ENCODE measurements at regions not wholly inside any gene's neighbourhood (a gene's known extent, or its start where the extent isn't known, plus 50 kb on each side); places are given as distances from the start of the nearest gene placed in this dataset.

DNA sequence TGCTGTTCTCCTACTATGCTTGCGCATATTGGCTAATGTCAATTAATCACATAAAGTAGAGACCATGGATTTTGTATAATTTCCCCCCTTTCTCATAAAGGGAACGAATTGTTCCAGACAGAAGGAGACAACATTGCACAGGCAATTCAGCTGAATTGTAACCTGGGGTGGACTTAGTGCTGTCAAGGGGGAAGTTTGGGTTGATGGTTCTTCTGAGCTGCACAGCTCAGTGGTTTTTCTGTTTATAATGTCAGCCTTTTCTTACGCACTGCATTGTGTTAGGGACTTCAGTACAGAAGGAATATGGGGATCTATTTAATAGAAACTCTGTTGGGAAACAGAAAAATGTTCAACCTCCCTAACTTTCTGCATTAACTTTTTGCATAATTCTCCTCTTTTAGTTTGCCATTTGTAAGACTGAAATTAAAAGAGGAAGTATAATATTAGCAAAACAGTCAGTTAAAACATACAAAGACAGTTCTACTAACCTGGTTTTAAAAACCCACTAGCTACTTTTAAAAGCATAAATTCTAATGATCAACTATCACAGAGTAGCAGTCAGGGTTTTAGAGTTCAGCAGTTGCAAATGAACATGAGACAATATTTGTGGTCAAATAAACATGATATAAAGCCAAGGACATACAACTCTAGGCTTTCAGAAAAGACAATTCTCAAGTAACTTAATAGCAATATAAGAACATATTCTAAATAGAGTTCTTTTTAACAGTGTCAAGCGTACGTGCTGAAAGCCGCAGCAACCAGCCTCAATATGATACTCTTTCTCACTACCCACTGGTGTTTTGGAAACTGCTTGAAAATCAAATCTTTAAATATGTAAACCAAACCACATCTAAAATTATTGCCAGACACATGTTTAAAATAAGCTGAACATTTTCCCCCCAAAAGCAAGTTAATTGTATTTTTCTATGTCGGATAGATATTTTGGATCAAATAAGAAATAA lies 393.0 kb downstream of the FSCB start:
- Mint-ChIP-seq H3K9me3 (peaks cover 24% of the 10 kb centered on the region), H3K36me3 (ENCODE audit: low read depth) (no peaks in the 10 kb centered on the region), H3K27me3 (ENCODE audit: low read depth, poor library complexity) (no peaks in the 10 kb centered on the region), H3K4me1 (no peaks in the 10 kb centered on the region), H3K27ac (no peak overlapping the region), H3K4me3 (no peak overlapping the region)
- TF ChIP-seq, protein P1, sequence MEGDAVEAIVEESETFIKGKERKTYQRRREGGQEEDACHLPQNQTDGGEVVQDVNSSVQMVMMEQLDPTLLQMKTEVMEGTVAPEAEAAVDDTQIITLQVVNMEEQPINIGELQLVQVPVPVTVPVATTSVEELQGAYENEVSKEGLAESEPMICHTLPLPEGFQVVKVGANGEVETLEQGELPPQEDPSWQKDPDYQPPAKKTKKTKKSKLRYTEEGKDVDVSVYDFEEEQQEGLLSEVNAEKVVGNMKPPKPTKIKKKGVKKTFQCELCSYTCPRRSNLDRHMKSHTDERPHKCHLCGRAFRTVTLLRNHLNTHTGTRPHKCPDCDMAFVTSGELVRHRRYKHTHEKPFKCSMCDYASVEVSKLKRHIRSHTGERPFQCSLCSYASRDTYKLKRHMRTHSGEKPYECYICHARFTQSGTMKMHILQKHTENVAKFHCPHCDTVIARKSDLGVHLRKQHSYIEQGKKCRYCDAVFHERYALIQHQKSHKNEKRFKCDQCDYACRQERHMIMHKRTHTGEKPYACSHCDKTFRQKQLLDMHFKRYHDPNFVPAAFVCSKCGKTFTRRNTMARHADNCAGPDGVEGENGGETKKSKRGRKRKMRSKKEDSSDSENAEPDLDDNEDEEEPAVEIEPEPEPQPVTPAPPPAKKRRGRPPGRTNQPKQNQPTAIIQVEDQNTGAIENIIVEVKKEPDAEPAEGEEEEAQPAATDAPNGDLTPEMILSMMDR (IDR thresholded peaks at IDR 0.05) = no peak
- DNase-seq = no peak

DNA sequence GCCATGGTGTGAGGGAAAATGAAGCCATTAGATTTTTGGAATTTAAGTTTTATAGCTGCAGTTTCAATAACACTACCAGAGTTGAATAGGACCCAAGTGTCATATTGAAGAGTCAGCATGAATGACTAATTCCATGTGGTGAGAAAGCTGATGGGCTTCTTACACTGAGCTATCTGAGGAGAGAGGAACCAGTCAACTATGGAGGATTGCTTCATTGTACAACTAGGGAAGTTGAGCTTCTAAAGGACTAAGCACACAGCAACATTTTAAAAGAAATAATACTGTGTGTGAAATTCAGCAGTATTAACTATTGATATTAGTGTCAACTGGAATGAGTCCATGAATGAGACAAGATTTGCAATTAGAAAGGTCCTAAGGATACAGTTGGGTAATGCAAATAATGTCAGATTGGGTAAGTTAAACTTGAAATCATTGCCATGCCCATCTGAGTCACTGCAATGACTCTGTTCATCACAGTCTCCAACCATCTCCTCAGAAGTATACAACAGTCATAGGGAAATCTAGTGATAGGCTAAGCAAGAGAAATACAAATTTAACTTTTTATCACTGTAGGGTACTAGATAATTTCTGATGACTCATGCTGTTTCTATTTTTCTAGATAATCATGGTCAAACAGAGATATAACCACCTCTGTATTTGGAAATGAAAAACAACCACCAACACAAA lies 394.2 kb downstream of the FSCB start:
- H3K9me3 Mint-ChIP-seq = peaks cover 28% of the 10 kb centered on the region
- no peak overlapping the region for H3K27ac Mint-ChIP-seq
- DNase-seq = no peak
- H3K4me1 Mint-ChIP-seq = no peaks in the 10 kb centered on the region
- H3K27me3 Mint-ChIP-seq (ENCODE audit: low read depth, poor library complexity) = no peaks in the 10 kb centered on the region
- no peak overlapping the region for H3K4me3 Mint-ChIP-seq
- TF ChIP-seq, protein P1 (IDR thresholded peaks at IDR 0.05) = no peak
- no peaks in the 10 kb centered on the region for H3K36me3 Mint-ChIP-seq (ENCODE audit: low read depth)

GRCh38 chr14:44109036-44109435 lies 398.0 kb downstream of the FSCB start:
- TF ChIP-seq, protein P1 (IDR thresholded peaks at IDR 0.05) = no peak
- Mint-ChIP-seq H3K36me3 (ENCODE audit: low read depth) (no peaks in the 10 kb centered on the region), H3K9me3 (peaks cover 52% of the 10 kb centered on the region), H3K4me1 (no peaks in the 10 kb centered on the region), H3K27ac (no peak overlapping the region), H3K4me3 (no peak overlapping the region), H3K27me3 (ENCODE audit: low read depth, poor library complexity) (peaks cover 2% of the 10 kb centered on the region)
- DNase-seq = no peak

DNA sequence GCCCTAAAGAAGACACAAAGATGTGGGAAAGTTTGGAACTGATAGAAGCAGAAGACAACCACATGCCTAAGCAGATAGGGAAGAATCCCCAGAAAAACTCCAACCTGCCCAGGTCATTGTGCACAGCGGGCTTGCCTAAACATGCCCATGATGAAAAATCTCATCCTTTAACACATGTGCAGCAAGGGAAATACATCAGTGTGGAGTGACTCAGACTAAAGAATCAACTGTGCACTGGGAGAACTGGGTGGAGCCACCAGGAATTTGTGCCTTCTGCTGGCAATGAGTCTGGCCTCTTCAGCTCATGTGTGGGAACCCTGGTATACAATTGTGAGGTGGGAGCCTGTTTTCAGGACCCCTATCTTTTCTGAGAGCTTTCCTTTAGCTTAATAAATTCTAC lies 398.5 kb downstream of the FSCB start:
- Mint-ChIP-seq H3K36me3 (ENCODE audit: low read depth) (no peaks in the 10 kb centered on the region), H3K9me3 (peaks cover 52% of the 10 kb centered on the region), H3K27ac (no peak overlapping the region), H3K27me3 (ENCODE audit: low read depth, poor library complexity) (peaks cover 2% of the 10 kb centered on the region), H3K4me3 (no peak overlapping the region), H3K4me1 (no peaks in the 10 kb centered on the region)
- TF ChIP-seq, protein P1 (IDR thresholded peaks at IDR 0.05) = no peak
- no peak for DNase-seq

GRCh38 chr14:44107156-44107555 lies 399.9 kb downstream of the FSCB start:
- no peak for DNase-seq
- H3K27ac Mint-ChIP-seq = no peak overlapping the region
- peaks cover 52% of the 10 kb centered on the region for H3K9me3 Mint-ChIP-seq
- peaks cover 2% of the 10 kb centered on the region for H3K27me3 Mint-ChIP-seq (ENCODE audit: low read depth, poor library complexity)
- H3K4me3 Mint-ChIP-seq = no peak overlapping the region
- TF ChIP-seq, protein P1 (IDR thresholded peaks at IDR 0.05) = no peak
- no peaks in the 10 kb centered on the region for H3K36me3 Mint-ChIP-seq (ENCODE audit: low read depth)
- H3K4me1 Mint-ChIP-seq = no peaks in the 10 kb centered on the region

All from nephron progenitor cell (in vitro differentiated cells).